HG02588 (cell line): ENCODE measurements at regions not wholly inside any gene's neighbourhood (a gene's known extent, or its start where the extent isn't known, plus 50 kb on each side); places are given as distances from the start of the nearest gene placed in this dataset.
"Not testable (repeated sequence)": the region's sequence is repeated elsewhere in the genome, so short reads cannot be mapped to it uniquely, and the experiment has no call there.

ENCODE experiments used
- ATAC-seq: cut with Tn5 transposase; IDR thresholded peaks from one replicate; pipeline ENCODE4 v1.9.1; 2021; ENCODE audit warnings: mild to moderate bottlenecking, moderate library complexity; ENCODE audit not compliant: unreplicated experiment

DNA sequence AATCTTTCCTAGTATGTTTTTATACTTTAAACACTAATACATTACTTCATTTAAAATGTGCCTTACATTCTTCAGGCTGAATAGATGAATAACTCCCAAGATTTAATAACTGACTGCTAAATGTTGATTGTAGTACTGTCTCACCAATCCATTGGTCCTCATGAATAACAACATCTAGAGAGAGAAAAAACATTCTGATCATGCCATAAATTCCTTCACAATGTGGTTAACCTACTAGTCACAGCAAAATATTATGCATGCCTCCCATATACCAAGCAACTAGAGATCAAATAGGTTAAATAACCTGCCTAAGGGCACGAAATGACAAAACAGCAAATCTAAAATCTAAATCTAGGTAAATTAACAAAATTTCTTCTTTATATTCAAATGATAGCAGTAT, 66.2 kb downstream of the SYT15 start:
- ATAC-seq, result not testable (repeated sequence)

DNA sequence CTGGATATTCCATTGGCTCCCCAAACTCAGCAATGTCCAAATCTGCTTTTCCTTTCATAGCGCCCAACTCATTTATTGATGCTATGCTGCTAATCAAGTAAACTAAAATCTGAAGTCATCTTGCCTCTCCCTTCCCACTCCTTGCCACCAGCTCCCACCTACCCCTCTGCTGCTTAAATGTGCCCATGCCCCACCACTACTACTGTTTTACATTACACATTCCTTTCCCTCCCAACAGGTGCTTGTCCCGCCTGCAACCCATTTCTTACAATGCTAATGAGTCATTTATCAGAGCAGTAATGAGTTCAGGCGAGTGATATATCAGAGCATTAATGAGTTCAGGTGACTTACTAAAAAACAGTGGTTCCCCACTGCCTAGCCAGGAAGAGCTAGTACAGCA, 67.2 kb downstream of the SYT15 start:
- ATAC-seq, result not testable (repeated sequence)

DNA sequence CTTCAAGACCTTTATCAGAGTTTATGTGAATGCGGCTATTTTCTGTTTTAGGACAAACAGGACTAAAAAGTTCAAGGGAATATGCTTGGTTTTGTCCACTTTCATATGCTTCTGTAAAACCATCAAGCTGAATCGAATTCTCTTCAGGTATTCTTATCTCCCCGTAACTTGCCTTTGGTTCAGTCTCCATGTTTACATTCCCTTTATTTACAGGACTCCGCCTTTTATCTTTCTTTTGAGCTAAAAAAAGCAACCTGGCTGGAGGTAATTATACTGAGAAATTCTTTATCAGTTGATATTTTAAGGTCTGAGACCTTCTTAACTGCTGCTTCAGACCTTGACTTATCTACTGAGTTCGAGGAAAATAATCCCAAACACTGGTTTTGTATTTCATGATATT, 72.0 kb downstream of the SYT15 start:
- ATAC-seq, result not testable (repeated sequence)

DNA sequence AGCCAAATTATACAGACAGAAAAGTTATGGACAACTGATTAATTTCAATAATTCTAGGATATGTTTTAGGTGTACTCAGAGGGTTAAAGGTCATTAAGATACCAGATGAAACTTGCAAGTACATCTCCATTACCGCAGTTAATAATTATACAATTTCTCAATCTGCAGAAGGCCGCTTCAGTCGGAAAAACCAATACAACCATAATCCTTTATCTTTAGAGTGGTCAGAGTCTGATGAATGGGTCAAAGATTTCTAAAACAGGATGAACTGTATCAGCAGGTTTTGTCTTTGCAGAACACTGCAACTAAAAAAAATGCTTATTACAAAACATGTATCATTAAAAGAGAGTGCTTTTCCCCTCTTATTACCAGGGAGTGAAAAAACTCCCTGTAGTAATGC, 78.5 kb downstream of the SYT15 start:
- ATAC-seq, result not testable (repeated sequence)

DNA sequence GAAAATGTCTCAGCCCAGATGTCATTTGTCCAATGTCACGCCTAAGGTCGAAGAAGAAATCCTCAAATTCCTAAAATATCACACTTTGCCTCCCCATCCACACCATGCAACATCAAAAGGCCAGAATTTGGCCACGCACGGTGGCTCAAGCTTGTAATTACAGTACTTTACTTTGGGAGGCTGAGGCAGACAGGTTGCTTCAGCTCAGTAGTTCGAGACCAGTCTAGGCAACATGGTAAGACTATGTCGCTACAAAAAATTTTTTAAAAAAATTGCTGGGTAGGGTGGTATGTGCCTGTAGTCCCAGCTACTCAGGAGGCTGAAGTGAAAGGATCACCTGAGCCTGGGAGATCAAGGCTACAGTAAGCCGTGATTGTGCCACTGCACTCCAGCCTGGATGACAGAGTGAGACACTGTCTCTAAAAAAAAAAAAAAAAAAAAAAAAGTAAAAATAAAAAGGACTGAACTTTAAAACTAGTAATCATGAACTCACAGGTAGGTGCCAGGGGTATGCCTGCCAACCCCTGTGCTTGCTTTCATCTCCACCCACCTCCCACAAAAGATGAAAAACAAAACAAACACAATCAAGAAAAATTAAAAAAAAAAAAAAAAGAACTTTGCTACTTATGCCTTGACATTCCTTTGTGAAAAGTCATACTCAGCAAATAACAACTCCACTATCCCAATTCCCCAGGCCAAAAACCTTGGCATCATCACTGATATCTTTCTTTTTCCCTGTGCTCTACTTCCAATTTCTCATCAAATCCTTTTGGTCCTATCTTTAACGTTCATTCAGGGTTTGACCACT, 81.3 kb downstream of the SYT15 start:
- ATAC-seq, result not testable (repeated sequence)

DNA sequence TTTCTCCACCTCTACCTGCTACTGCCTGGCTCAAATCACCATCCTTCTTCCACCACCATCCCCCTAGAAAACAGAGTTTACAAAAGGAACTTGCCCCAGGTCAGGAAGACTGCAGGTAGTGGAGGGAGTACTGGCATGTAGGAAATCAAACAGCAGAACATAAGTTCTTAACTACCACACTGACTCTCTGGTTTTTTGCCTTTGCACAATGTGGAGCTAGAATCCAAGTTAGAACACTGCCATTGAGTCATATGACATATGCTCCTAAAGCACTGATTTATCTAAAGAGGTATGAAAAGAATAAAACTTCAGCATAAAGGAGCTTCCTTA, 81.9 kb downstream of the SYT15 start:
- ATAC-seq, result not testable (repeated sequence)

DNA sequence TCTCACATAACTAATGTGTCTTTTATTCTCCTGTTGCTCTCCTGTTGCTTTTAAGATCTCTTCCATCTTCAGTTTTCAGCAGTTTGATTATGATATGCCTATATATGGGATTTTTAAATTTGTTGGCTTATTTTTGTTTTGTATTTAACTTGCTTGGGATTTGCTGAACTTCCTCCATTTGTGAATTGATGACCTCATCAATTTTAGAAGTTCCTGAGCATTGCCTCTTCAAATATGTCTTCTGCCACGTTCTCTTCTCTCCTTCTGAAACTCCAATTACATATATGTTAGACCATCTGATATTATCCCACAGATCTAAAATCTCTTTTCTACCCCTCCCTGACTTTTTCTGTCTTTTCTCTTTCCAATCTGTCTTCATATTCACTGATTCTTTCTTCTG, 86.6 kb downstream of the SYT15 start:
- ATAC-seq, result not testable (repeated sequence)

DNA sequence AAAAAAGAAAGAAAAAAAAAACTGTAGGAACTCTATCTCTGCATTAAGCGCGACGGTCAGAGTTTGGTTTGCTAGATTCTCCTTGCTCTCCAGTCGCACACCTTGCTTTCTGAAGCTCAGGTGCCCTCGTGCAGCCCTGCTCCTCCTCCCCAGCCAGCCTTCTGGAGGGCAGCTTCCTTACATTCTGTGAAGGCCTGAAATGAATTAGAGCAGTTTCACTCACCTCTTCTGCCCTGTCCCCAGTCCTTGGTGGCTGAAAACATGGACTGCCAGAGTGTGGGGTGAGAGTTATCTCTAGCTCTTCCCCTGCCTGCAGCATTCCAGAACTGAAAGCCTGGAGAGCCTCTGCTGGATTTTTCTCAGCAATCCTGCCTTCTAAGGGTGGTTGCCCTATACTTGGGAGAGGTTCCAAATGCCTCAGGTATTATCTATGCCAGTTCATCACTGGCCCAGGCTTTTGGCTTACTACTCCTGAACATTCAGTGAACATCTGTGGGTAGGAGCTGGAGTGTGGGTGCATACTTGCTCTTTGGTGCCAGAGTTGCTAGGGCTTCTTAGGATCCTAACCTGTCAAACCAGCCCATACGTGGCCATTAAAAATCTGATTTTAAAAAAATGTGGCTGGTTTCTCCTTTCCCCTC, 89.5 kb downstream of the SYT15 start:
- ATAC-seq, result not testable (repeated sequence)

DNA sequence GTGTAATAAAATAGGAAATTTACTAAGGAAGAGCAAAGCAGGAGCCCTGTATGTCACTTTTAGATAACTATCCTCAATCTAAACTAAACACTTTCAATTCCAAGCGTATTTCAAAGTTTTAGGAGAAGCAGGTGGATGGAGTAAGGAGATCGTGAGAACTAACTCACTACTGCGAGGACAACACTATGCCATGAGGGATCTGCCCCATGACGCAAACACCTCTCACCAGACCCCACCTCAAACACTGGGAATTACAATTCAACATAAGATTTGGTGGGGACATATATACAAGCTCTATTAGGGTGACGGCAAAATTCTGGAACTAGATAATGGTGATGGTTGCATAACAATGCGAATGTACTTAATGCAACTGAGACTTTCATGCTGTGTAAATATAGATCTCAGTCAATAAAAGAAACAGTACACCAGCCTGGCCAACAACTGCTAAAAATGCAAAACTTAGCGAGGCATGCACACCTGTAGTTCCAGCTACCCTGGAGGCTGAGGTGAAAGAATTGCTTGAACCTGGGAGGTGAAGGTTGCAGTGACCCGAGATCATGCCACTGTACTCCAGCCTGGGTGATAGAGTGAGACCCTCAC, 99.0 kb downstream of the SYT15 start:
- ATAC-seq, result not testable (repeated sequence)

DNA sequence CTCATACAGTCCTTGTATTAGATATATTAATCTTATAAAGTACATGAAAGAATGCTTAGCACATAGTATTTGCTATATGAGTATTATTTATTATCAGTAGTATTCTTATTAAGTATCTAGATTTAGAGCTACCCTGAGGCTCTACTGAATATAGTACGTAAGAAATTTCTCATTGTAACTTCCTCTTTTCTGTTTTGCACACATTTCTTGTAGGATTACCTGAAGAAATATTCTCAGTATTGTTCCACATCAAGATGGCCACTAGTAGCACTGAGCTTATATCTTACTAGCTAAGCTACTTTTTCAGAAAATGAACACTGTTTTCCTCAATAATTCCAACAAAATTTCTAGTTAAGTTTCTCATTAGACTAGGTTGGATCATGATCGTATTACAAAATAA, 112.5 kb downstream of the SYT15 start:
- not testable (repeated sequence) for ATAC-seq

DNA sequence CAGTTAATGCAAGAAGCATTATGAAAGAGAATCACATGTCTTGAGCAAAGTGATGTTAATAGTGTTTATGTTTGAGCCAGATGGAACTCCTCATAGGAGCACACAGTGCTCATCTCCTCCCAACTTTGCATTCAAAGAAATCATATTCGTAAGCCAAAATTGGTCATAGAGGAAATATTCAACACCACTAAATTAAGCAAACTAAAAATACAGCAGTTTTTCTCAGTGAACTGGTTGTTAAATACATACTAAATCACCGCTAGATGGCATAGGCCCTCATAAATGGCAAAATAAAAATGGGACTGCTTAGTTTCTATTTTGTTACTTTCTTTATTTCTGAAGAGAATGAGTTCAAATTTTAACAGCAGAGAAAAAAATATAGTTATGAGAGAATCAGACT, 114.3 kb downstream of the SYT15 start:
- ATAC-seq, result not testable (repeated sequence)

DNA sequence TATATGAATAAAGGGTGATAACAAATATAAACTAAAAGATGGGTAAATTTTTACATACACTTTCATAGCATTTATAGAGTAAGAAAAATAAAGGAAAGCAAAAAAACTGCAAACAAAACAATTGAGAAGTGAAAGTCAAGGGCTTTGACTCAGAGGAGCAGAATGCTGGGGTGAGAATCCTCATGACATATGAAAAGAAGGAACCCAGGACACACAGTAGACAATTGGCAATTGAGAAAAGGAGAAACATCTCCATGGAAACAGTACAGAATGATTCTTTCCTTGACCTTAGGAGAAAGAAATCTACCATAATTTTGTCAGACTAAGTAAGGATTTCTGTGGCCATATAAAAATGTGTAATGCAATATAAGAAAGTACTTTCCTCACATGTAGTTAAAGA, 138.3 kb downstream of the SYT15 start:
- not testable (repeated sequence) for ATAC-seq

DNA sequence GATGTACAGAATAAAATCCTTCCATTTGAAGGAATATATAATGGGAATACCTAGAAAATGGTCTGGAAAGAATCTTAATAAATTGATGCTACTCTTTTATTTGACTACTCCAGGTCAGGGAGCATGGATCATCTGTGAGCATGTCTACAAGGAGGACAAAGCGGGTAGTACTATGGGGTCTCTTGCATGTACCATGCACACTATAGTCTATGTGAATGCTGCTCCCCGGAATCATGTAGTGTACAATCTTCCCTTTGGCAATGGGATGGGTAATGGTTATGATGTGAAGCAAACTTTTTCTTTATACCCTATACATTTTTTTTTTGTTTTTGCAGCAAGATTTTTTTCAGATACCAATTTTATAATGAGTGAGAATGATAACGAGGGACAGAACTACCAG, 139.1 kb downstream of the SYT15 start:
- ATAC-seq, result not testable (repeated sequence)

DNA sequence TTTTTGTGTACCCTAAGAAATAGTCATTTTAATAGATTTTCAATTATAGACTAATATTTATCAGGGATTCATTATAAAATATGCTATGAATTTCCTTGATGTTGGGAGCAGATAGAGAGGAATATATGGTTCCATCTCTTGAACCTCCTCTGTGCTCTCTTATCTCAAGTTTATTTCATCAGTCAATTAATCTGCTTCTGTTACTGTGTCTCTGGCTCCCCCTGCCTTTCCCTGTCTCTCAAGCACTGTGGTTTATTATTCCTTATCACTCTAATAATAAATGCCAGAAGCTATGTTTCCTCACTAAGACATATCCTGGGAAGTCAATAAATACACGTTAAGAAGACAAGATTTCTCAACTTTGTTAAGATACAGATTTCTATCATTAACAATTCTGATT, 141.5 kb downstream of the SYT15 start:
- not testable (repeated sequence) for ATAC-seq

DNA sequence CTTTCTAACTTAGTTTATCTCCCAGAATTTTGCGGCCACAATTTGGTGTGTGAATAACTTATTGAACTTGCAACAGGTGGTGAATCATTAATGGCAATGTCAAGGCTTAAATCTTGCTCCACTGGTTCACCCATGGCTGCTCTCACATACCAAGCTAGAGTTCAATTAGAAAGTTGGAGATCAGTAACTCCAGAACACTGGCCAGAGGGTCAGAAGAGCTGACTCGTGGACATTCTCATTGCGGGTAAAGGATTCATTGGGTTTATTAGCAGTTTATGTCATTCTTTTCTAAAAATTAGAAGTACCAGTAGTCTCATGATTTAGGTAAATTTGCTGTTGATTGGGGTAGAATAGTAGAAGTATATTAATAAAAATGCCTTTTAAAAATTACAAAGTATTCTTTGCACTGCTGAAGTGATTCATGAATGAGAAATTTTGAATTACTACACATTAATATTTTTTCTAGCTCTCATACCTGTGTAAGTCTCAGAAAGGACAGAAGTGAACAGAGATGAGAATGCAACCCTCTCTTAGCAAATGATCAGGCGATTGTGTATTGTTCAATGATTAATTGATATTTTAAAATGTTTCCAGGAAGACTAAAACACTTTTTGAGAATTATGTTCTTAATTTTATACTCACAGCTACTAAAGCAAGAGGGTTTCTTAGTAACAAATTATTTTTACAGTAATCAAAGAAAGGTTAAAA, 142.0 kb downstream of the SYT15 start:
- not testable (repeated sequence) for ATAC-seq

DNA sequence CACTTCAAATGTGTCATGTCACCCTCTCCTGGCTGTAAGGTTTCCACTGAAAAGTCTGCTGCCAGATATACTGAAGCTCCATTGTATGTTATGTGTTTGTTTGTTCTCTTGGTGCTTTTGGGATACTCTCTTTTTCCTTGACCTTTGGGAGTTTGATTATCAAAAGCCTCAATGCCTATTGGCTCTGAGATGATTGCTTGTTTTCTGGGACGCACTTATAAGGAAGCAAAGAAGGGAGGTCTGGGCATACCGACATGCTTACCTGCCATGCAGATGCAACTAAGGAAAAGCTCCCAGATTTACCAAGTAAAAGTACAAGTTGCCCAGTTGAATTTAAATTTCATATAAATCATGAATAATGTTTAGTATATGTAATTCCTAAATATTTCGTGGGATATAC, 145.3 kb downstream of the SYT15 start:
- not testable (repeated sequence) for ATAC-seq

DNA sequence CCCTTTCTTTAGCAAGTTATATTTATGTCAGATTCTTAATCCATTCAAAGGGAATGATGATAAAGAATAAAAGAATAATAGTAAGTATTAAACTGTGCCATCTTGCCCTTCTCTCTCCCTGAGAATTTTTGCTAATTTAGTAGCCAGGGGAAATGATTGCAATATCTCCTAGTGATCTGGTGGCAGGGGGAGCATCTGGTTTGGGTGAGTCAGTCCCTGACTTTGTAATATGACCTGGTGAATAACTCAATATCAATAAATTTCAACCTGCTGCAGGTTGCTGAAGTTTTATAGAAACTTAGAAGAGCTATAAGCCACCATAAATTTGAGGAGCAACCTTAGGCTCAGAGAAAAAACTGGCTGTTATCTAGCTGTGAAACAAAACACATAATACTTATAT, 149.4 kb downstream of the SYT15 start:
- ATAC-seq, result not testable (repeated sequence)

DNA sequence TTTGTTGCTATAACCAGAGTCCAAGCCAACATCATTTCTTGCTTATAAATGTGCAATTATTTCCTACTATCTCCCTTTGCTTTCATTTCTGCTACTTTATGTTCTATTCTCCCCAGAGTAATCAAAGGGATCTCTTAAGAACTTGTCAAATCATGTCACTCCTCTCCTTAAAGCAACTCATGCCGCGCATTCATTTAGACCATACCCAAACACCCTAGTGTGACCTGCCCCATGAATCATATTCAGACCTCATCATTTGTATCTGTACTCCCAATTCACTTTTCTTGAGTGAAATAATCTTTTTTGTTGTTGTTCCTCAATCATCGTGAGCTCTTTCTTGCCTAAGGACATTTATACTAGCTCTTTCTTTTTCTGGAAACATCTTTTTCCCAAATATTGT, 151.8 kb downstream of the SYT15 start:
- ATAC-seq, result not testable (repeated sequence)

DNA sequence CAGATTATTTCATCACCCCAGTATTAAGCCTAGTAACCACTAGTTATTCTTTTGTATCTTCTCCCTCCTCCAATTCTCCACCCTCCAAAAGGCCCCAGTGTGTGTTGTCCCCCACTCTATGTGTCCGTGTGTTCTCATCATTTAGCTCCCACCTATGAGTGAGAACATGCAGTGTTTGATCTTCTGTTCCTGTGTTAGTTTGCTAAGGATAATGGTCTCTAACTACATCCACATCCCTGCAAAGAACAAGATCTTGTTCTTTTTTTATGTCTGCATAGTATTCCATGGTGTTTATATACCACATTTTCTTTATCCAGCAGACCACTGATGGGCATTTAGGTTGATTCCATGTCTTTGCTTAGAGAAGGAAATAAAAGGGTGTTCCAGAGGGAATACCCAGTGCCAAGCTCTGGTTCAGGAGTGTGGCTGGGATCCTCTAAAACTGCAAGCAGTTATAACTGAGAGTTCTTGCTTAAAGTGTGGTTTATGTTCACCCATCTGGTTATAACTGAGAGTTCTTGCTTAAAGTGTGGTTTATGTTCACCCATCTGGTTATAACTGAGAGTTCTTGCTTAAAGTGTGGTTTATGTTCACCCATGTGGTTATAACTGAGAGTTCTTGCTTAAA, 154.8 kb downstream of the SYT15 start:
- ATAC-seq, result not testable (repeated sequence)

DNA sequence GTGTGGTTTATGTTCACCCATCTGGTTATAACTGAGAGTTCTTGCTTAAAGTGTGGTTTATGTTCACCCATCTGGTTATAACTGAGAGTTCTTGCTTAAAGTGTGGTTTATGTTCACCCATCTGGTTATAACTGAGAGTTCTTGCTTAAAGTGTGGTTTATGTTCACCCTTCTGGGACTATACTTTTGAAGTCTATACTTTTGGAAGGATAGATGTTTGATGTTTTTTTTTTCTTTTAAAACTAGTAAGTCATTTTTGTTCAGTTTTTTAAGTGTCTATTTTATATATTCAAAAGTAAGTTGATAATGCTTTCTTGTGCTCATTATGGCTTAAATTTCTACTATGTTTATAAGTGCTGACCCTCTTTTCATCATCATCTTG, 155.3 kb downstream of the SYT15 start:
- not testable (repeated sequence) for ATAC-seq

DNA sequence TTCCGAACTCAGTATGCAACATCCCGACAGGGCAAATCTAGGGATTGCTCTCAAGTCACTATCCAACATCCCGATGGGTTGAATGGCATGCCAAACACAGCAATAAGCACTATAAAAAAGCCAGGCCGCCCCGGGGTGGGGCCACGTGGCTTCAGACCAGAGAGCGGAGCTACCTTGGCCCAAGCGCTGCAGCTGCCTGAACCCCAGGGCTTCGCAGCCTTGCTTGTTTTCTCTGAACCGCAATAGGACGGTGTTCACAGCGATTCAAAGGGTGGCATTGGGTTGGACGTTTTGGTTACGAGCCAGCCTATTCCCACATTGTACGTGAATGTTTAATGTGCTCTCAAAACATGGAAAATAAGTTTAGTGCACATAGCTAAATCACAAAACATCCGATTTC, 161.0 kb downstream of the SYT15 start:
- not testable (repeated sequence) for ATAC-seq
